Lower leg skin (tissue), 4 donors: ENCODE measurements at regions not wholly inside any gene's neighbourhood (a gene's known extent, or its start where the extent isn't known, plus 50 kb on each side); places are given as distances from the start of the nearest gene placed in this dataset.

ENCODE experiments used
- DNase-seq, 2 donors: peaks; one replicate each; pipeline ENCODE4 v3.0.0-alpha.2; 2019; ENCODE audit warnings: low spot score in 2 of 2
- H3K4me3 ChIP-seq: fragments of 200-600 bp; sonication (generic); 2 replicates; pipeline ENCODE4 v1.5.1; 2017; ENCODE audit warnings: mild to moderate bottlenecking, low read depth; ENCODE audit not compliant: poor library complexity, severe bottlenecking
- POLR2A ChIP-seq, 2 donors: fragments of 450-650 bp; IDR thresholded peaks; one replicate each; pipeline ENCODE4 v1.6.1; 2016 to 2017; ENCODE audit warnings: antibody characterized with exemption in 2 of 2, mild to moderate bottlenecking in 1 of 2, moderate library complexity in 1 of 2
- WGBS, 2 donors: methylation state at CpG; one replicate each; pipeline ENCODE4 v1.1.5; 2018; 5-methylcytosine and 5-hydroxymethylcytosine counted together
- intact Hi-C: fragments of 100-400 bp; cut with DNase I; formaldehyde crosslinking; loops from one replicate; pipeline ENCODE4 v1.15.0; 2023; ENCODE audit warnings: low total_unique reads
- TF ChIP-seq, protein P1 (sequence below), 3 donors: fragments of 450-650 bp; IDR thresholded peaks; one replicate each; pipeline ENCODE4 v1.5.1; 2016; ENCODE audit warnings: antibody characterized with exemption in 3 of 3, mild to moderate bottlenecking in 3 of 3, moderate library complexity in 2 of 3

DNA sequence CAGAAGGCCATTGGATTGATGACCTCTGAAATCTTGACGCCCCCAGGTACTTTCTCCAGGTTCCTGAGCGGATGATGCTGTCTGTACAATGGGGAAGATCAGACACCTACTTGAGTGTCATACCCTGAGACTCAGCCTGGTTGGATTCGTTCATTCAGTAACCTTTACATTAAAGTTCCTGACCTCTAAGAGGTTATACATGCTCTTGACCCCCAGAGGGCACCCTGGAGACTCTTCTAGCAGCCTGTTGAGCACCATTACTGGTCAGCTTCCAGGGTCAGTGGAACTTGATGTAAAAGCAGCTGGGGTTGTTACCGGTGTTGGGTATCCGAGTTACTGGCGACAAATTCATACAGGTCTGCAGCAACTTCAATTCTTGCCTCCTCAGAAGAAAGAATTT, 114.3 kb upstream of the ZNF678 start:
- no peak overlapping the region for H3K4me3 ChIP-seq
- TF ChIP-seq, protein P1, sequence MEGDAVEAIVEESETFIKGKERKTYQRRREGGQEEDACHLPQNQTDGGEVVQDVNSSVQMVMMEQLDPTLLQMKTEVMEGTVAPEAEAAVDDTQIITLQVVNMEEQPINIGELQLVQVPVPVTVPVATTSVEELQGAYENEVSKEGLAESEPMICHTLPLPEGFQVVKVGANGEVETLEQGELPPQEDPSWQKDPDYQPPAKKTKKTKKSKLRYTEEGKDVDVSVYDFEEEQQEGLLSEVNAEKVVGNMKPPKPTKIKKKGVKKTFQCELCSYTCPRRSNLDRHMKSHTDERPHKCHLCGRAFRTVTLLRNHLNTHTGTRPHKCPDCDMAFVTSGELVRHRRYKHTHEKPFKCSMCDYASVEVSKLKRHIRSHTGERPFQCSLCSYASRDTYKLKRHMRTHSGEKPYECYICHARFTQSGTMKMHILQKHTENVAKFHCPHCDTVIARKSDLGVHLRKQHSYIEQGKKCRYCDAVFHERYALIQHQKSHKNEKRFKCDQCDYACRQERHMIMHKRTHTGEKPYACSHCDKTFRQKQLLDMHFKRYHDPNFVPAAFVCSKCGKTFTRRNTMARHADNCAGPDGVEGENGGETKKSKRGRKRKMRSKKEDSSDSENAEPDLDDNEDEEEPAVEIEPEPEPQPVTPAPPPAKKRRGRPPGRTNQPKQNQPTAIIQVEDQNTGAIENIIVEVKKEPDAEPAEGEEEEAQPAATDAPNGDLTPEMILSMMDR (IDR thresholded peaks at IDR 0.05): no peak
- no peak for TF ChIP-seq POLR2A (IDR thresholded peaks at IDR 0.05)
- intact Hi-C loops: no loop called here
- 43 to 54% methylated on average over 6 of the region's 6 CpGs for WGBS, 2 donors
- DNase-seq: no peak

DNA sequence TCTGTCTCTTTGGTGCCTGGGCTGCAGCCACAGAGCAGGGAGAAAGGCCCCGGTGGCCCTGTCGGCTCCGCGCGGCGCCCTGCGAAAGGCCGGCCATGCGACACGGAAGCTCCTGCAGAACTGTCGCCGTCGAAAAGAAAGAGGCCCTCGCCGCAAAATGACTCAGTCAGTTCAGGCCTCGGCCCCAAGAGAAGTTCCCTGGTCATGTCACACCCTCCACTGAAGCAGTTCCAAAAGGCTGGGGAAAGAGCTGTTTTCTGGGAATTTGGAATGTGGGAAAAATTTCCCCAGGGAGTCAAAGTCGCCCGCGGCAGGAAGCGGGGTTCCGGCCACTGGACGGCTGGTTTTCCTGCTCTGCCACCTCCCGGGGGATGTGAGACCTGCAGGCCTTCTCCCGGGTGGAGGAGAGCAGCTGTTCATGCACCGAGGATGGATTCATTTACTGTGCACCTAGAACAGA, 115.8 kb upstream of the ZNF678 start:
- 58 to 69% methylated on average over 23 to 25 of the region's 25 CpGs for WGBS, 2 donors
- intact Hi-C loops: no loop called here
- no peak for DNase-seq
- no peak overlapping the region for H3K4me3 ChIP-seq
- TF ChIP-seq, protein P1 (IDR thresholded peaks at IDR 0.05): no peak
- TF ChIP-seq POLR2A (IDR thresholded peaks at IDR 0.05): no peak

DNA sequence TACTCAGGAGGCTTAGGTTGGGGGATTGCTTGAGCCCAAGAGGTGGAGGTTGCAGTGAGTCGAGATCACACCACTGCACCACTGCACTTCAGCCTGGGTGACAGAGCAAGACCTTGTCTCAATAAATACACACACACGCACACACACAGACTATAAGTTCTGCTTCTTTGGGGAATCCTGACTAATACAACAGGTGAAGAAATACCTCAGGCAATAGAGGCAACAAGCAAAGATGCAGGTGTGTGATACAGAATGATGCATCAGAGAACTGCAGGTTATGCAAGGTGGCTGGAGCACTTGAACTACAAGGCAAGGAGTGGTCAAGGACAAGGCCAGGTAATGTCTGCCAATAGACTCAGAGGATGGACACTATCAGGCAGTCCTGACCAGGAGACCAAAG, 117.6 kb upstream of the ZNF678 start:
- TF ChIP-seq POLR2A (IDR thresholded peaks at IDR 0.05): no peak
- TF ChIP-seq, protein P1 (IDR thresholded peaks at IDR 0.05): no peak
- H3K4me3 ChIP-seq: no peak overlapping the region
- 90 to 93% methylated on average over 2 of the region's 2 CpGs for WGBS, 2 donors

DNA sequence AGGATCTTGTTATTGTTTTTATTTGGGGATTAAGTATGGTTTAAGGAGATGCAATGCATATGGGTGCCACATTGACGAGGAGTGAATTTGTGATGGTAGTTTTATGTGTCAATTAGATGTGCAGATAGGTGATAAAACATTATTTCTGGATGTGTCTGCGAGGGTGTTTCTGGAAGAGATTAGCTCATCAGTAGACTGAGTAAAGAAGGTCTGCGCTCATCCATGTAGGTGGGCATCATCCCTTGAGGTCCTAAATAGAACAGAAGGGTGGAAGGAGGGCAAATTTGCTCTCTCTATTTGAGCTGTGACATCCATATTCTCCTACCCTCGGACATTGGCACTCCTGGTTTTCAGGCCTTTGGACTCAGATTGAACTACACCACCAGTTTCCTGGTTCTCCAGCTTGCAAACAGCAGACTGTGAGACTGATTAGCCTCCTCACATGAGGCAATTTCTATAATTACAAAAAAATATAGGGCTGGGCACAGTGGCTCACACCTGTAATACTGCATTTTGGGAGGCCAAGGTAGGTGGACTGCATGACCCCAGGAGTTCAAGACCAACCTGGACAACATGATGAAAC, 118.2 kb upstream of the ZNF678 start:
- intact Hi-C loops: no loop called here
- TF ChIP-seq POLR2A (IDR thresholded peaks at IDR 0.05): no peak
- TF ChIP-seq, protein P1 (IDR thresholded peaks at IDR 0.05): no peak
- H3K4me3 ChIP-seq: no peak overlapping the region
- DNase-seq: no peak
- WGBS, 2 donors: 86 to 91% methylated on average over 4 of the region's 4 CpGs

More for the DNA sequence above, 117.6 kb upstream of the ZNF678 start:
- no peak for DNase-seq
- intact Hi-C loops: no loop called here

DNA sequence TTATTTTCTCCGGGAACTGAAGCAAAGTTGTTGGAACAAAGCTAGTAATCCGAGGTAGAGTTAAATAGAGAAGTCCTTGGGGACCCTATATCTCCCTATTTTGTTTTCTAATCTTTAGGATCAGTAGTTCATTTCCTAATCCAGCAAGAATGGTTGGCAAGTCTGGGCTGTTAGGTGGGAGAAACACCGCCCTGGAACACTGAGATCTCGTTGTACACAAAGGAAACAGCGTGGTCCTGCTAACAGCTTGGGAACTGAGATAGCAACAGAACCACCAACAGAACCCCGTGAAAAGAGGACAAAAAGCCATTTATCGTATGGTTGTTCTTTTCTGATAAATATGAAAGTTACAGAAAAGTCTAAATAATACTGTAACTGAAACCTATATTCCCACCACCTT, 121.9 kb upstream of the CDC42BPA start:
- intact Hi-C loops: no loop called here
- no peak overlapping the region for H3K4me3 ChIP-seq
- DNase-seq: no peak
- no peak for TF ChIP-seq POLR2A (IDR thresholded peaks at IDR 0.05)
- TF ChIP-seq, protein P1 (IDR thresholded peaks at IDR 0.05): no peak
- WGBS, 2 donors: 45 to 51% methylated on average over 7 of the region's 7 CpGs

DNA sequence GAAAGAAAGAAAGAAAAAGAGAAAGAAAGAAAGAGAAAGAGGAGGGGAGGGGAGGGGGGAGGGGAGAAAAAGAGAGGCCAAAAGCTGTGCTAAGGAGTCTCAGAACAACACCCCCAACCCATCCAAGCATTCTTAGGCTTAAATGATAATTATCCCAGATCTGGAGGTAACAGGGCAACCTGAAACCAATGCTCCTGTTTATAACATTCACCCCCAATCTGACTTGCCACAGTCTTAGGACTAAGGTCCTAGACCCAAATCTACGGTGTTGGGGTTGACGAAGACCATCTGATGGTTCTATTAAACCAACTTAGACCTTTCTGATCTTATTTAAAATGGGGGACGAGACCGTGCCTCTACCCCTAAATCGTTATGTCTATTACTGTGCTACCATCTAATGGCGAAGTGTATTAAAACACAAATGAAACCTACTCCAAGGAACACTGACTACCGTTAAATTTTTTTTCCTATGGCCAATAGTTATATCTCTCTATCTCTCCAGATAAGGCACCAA, 119.3 kb upstream of the CDC42BPA start:
- 11% methylated on average over 7 of the region's 7 CpGs for WGBS, 2 donors
- DNase-seq: no peak

More for the DNA sequence above, 119.3 kb upstream of the CDC42BPA start:
- intact Hi-C loops: no loop called here
- no peak overlapping the region for H3K4me3 ChIP-seq
- TF ChIP-seq, protein P1 (IDR thresholded peaks at IDR 0.05): no peak
- no peak for TF ChIP-seq POLR2A (IDR thresholded peaks at IDR 0.05)
